ENCODE measurements at regions not wholly inside any gene's neighbourhood (a gene's known extent, or its start where the extent isn't known, plus 50 kb on each side); places are given as distances from the start of the nearest gene placed in this dataset.
"Not testable (repeated sequence)": the region's sequence is repeated elsewhere in the genome, so short reads cannot be mapped to it uniquely, and the experiment has no call there.

DNA sequence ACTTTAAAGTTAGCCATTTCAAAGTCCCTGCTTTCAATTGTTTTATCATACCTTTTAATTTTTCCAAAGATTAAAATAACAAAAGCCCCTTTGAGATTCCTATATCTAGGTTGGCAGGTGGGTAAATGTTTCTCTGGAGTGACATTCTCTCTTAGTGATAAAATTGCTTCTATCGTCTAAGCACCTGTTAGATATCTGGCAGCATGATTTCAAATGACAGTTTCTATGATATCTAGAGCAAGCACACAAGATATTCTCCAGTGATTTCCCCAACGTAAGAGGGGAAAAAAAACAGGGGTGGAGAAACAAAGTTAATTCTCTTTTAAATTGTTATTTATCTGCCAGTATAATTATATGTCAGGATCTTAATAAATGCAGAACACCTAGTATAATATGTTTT is 610.2 kb downstream of the DSC3 start:
- DNase-seq: peak; percentile 13

DNA sequence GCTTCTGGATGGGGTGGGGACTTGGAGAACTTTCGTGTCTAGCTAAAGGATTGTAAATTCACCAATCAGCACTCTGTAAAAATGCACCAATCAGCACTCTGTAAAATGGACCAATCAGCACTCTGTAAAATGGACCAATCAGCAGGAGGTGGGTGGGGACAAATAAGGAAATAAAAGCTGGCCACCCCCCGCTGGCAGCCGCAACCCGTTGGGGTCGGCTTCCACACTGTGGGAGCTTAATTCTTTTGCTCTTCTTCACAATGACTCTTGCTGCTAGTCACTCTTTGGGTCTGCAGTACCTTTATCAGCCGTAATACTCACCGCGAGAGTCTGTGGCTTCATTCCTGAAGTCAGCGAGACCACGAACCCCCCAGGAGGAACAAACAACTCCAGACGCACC is 623.1 kb downstream of the DSC3 start:
- DNase-seq: not testable (repeated sequence)

DNA sequence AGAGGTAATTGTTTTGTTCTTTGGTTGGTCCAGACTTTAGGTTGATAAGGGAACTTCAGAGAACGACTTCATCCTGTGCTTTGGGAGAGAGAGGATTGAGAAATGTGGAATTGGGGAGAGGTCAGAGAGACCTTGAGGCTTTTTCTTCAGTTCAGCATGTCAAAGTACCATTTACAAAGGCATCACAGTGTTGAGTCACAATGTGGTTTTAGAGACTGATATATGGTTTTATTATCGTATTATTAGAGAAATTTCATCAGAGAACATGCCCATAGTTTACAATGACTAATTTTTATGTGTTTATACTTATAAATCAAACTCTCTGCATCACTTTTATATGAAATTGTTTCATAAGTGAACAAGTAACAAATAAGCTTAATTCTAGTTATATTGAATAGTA is 626.6 kb downstream of the DSC3 start:
- DNase-seq: no peak

DNA sequence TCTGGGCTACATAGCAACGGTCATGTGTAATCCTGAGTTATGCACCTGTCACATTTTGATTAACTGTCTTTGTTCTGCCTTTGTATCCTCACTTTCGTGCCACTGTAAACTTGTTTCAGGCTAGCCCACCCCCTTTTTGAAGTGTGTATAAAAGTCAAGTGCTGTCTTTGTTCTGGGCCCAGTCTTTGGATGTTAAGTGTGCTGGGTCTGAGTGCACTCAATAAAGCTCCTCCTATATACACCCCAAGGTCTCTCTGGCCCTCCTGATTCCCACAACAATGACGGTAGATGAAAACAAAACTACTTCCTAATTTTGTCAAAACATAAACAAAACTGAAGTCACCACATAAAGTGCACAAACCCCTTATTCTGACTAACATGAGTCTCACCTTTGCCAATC is 633.4 kb downstream of the DSC3 start:
- no peak for DNase-seq

DNA sequence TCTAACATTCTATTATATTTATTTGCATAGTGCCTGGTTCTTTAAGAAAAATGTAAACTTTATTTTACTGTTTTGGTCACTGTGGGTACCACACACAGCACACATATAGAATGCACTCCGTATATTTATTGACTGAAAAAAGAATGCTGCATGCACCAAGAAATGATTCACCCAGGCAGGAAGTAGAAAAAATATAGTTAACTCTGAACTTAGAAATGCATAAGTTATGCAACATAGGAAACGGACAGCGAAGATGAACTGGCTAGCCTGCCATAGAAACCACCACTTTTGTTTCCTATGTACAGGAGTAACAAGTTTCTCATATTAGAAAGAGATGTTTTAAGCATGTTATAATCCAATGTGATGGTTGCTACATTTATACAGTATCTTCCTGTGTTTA is 635.8 kb downstream of the DSC3 start:
- no peak for DNase-seq

DNA sequence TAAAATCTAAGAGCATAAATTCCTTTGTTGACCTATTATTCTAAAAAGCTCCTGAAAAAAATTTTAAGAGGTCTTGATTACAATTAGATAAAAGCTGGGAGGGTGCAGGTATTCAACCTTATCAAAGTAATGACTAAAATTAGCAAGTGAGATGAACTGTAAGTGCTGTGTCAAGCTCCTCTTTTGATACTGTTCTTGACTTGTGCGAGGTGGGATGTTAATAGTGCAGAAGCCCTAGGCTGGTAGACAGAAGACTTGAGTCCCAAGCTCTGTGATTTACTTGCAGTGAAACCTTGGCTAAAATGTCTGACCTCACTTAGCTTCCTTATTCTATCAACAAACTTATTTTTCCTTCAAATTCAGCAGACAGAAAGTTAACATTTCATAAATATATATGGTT is 637.5 kb downstream of the DSC3 start:
- DNase-seq: no peak

DNA sequence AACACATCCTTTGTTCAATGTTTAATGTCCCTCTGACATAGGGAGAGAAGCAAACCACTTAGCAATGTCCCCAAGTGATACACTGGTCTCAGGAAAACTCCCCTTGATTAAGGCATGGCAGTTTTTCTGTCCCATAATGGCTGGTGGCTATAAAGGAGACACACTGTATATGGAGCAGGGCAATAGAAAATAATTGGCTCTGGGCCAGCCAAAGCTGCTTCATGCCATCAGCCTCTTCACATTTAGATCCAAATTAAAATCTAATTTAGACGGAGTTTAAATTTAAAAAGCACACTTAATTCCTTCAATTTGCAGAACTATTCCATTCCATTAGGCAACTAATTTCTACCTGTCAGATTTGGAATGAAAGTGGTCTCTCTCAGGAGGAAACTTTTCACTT is 638.1 kb downstream of the DSC3 start:
- DNase-seq: no peak

DNA sequence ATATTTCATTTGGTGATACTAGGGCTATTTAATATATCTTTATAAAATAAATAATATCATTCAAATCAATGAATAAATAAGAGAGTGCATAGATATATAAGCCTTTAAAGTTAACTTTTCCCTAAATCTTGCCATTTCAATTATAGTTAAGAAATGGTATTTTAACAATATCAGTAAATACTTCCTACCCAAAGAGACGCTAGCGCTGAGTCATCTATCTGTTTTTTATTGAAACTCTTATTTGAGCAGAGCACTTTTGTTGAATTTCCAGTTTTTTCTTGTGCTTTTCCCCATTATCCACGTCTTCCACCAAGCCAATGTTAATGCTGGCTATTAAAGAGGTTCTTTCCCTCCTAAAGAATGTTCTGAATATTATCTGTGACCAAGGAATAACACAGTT is 639.3 kb downstream of the DSC3 start:
- no peak for DNase-seq

DNA sequence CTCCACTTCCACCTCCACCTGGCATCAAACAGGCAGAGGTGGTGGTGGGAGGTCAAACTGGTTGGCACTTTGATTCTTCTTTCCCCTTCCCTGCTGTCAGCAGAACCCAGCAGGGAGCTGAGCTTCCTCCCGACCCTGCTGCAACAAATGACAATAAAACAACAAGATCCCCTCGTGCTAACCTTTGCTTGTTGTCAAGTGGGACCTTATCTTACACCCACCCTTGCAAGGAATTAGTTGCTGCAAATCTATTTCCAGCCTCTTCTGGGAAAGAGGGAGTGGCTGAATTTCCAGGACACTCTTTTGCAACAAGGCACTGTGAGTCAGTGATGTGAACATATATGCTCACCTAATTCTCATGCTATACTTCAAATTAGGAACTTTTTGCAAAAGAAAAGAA is 655.1 kb downstream of the DSC3 start:
- no peak for DNase-seq

DNA sequence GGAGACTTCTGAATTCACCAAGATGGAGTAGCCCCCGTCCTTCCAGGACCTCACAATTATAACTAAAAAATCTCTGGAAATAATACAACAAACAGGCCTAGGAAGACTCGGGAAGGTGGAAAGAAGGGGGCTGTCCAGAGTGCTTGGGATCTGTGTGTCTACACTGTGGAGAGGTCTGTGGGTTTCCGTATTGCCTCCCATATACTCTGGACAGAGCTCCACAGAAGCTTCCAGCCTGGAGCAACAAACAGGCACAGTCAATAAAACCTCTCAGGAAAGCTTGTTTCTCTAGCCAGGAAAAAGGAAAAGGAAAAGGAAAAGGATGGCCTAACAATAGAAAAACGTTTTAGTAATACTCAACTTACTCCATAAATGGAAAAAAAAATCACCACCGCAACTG is 655.9 kb downstream of the DSC3 start:
- no peak for DNase-seq

DNA sequence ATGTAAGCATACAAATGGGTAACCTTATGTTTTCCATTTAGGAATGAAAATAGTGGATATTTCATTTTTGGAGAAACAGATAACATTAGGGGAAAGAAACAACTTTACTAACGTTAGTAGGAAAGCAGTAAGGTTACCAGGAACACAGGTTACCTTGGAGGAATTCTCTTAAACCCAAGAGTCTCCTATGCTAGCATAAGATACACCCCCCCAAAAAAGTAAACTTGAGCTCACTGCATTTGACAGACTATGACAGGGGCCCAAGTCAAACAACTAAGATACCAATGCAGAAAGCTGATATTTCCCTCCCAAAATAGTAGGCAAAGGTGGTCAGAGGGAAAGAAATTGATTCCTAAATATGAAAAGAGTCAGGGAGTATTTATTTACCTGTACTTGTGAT is 656.9 kb downstream of the DSC3 start:
- no peak for DNase-seq

DNA sequence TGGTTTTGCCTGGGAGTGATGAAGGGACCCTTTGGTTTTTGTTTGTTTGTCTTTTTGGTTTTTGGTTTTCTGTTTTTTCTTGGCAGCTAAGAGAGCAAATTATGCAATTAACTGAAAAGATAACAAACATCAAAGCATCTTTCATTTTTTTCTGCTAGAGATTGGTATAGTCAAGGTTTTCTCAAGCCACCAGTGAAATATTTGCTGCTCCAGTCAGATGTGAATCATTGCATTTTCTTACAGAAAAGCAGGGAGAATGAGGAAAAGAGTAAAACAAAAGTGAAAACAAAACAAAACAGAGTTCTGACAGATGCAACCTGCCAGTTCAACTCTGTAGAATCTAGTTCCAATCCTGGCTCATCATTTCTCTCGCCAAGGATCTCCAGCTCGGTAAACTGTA is 660.7 kb downstream of the DSC3 start:
- no peak for DNase-seq

DNA sequence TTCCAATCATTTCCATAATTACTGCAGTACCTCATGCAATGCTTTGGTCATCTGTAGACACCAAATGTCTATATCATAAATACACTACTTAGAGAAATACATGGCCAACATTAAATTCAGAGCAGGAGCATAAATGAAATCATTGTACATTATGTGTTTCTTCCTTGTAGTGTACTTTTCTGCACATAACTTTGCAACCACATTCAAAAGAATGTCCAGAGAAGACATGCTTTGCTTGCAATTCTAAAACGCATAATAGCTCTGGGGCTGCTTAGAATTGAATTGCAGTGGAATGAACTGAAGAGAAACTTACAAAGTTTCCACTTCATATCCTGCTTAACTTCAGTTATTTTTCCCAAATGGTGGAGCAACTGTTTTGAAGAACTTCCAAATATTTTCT is 664.4 kb downstream of the DSC3 start:
- DNase-seq: no peak

DNA sequence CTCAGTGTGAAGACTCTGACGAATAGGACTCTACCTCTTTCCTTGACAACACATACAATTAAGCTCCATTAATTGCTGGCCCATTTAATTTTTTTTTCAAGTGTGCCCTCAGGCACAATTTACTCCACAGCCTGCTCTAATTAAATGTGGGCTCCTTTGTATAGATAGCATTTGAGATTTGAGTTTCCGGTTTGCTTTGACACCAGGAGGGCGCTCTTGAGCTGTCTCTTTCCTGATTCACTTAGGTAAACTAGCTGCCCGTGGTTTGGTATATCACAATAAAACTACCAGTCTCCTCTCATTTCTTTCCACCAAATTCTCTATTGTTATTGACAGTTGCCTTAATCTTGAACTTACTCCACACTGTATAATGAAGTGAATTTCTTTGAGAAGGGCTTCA is 666.0 kb downstream of the DSC3 start:
- DNase-seq: no peak

DNA sequence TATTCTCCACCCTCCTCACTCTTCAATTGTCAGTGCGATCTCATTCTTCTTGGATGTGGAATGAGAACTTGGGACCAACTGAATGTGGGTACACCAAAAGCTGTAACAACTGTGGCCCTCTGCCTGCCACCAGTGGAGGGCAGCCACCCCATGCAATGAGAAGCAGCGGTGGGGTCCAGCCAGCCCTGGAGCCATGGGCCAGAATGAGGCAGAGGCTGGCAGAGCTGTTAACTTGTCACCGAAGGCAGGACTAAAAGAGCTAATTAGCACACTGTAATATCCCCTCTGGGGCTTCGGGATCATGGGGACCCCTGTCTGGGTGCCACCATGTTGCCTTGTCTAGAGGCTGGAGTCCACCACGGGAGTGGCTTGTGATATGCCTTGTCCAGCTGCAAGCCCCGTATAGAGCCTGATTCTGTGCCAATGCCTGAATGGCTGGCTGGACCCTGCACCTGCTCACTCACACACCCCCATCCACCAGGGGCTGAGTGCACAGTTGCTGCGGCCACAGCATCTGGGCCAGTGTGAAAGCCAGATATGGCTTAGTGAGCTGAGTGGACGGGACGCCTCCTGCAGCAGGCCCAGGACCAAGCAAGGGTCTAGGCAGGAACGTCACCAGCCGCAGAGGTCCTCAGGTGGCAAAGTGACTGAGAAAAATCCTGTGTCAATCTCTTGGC is 680.5 kb downstream of the DSC3 start:
- DNase-seq: no peak

DNA sequence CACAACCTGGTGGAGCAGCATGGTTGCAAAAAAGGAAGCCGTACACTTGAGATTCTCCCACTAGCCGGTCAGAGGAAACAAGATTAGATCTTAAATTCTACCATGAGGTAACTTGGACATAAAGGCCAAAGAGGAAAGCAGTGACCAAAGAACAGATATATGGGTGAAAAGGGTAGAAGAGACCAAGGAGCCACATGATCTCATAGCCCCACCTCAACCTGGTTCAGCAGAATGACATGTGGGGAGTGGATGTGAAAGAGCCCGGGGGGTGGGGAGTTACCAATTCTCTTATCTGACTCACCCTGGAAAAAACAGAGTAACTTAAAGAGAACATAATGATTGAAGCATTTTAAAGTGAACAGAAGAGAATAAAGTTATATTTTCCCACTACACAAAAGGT is 683.0 kb downstream of the DSC3 start:
- DNase-seq: no peak

DNA sequence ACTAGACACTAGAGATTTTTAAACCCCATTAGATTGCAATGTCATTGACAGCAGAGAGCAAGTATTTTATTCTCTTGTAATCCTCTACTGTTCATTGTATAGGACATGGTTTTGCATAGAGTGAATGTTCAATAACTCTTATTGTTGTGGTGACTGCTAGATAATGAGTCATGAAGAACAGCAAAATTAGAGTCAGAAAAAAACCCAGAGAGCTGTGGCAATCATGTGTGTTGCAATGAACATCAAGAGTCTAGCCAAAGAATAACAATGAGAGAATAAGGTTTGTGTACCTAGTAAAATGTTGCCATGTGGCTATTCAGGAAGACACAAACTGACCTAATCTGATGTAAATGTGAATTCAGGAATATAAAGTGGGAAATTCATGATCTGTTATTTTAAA is 684.0 kb downstream of the DSC3 start:
- no peak for DNase-seq

DNA sequence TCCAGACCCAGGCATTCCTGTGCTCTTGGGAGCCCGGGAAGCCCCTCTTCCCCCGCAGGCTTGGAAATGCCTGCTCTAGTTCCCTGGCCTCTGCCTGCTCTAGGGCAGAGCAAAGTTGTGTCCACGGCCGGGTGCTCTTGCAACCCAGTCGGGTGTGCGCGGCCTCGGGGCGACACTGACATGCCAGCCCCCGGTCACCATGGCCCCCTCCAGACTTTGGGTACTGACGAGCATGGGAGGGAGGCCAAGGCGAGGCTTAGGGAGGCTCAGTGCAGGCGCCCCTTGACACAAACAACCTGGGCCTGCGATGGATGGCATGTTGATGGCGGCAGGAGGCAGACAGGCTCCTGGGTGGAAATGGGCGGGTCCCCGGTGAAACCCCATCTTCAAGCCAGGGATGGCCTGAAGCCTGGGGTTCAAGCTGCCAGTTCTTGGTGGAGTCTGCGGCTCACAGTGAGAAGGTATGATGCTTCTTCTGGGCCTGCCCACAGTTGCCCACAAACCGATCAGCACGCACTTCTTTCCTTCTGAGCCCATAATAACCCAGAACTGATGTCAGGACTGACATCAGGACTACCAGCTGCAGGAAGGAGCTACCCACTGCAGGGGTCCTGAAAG is 689.9 kb downstream of the DSC3 start:
- no peak for DNase-seq

DNA sequence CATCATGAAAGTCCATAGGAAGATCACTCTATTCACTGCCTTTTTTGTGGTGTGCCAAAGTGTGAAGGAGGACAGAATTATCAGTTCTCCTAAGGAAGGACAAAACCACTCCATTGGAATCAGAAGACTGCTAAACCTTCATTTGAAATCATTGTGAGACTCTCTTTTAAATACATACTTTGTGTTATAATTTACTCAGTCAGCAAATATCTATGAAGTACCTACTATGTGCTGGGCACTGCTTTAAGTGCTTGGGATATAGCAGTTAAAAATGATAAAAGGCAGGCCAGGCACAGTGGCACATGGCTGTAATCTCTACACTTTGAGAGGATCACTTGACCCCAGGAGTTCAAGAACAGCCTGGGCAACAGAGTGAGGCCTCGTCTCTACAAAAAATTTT is 692.3 kb downstream of the DSC3 start:
- no peak for DNase-seq

DNA sequence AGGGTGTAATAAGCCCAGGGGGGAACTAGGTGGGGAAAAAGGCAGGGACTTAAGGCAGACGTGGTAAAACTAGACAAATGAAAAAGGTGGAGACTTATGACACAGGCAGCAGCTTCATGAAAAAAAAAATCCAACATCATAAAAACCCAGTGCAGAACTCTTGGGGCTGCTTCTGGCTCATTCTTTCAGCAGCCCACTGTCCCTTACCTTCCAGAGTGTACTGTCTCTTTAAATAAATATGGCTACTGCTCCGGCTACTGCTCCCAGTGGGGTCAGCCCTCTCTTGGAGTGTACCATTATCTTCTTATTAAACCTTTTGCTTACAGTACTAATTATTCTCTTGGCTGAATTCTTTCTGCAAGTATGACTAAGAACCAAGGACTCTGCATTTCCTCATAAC is 699.5 kb downstream of the DSC3 start:
- peak; percentile 17 for DNase-seq

DNA sequence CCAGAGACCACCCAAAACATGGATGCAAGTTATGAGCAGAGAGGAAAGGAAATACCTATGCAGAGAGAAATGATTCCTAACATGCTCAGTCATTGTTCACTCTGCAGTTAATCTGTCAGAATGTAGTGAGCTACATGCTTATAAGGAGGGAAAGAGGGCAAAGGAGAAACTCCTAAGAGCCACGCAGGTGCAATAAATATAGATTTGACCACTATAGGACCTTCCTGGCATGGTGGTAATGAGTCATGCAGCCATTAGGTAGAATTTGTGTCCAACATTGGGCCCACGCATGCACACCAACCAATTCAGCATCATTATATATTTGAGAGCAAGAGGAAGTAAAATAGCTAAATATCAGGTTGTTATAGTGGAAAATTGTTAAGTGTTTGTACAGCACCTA is 699.9 kb downstream of the DSC3 start:
- no peak for DNase-seq

DNA sequence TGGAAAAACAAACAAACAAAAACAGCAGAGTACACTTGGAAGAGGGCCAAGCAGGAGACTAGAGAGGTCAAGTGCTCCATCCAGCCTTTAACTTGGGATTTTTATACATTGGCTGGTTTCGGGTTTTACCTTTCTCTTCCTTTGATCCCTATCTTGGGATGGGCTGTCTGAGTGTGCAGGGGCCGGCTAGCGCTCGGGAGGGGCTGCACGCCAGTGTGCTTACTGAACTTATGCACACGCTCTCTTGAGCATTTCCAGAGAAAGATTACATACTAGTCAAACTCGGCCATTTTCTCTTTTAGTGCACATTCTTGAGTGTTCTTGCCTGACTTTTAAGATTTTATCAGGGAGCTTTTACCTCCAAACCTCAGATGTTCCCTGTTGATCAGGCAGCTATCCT is 707.8 kb downstream of the DSC3 start:
- no peak for DNase-seq

DNA sequence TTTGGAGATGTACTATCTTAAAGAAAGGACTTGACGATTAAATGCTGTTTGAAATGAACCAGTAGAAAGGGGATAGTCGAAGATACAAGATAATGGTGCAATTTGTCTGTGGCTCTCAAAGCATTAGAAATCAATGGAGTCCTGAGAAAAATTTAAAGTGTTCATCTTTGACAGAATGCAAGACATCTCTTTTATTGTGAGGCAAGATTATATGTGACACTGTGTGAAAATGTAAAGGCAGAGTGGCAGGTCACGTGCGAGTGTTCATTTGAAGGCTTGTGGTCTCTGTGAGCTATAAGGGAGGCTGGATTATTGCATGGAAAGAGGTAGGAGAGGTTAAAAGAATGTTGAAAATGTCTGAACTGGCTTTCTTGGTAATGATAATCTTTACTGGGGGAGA is 709.2 kb downstream of the DSC3 start:
- DNase-seq: no peak

DNA sequence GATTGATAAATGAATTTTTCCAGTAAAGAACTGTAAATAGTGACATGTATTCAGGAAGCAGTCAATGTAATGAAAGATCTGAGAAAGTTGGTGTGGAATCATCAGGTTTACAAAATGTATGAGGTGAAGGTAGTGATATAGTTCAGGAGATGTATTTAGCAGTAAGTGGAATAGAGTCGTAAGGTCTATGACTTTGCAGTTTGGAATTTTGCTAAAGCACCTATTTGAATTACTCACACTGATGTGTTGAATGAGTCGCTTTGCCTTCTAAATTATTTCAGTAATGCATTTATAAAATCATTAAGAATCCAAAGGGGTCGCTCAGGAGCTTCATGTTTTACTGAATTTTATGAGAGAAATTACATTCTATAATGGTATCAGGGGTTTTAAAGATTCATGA is 713.7 kb downstream of the DSC3 start:
- no peak for DNase-seq

DNA sequence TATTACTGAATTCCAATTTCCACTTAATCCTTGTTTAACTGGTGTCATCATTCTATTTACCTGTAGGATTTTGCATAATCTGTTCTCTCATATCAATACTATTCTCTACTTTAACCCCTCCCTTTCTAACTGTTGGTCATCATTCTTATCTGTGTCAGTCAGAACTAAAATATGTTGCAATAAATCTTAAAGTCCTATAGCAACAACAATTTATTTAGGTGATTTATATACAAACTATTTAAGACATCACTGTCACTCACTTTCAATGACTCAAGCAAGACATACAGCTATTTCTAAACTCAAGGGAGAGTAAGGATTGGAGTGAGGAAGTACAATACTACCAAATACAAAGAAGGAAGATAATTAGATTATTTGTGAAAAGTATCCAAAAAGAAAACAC is 740.4 kb downstream of the DSC3 start:
- no peak for DNase-seq
